Erythroblast (primary cell): ENCODE measurements at regions not wholly inside any gene's neighbourhood (a gene's known extent, or its start where the extent isn't known, plus 50 kb on each side); places are given as distances from the start of the nearest gene placed in this dataset.
"Not testable (repeated sequence)": the region's sequence is repeated elsewhere in the genome, so short reads cannot be mapped to it uniquely, and the experiment has no call there.

Experiments
- DNase-seq, 2 experiments: peaks; one replicate each; lab custom pipeline; 2025; lab: John Stamatoyannopoulos, UW
- GATA1 ChIP-seq: IDR thresholded peaks from 2 replicates; pipeline ENCODE4 v1.6.1; 2011; ENCODE audit warnings: low read depth, mild to moderate bottlenecking, control low read depth, low read length, moderate library complexity
- POLR2A ChIP-seq: IDR thresholded peaks from 2 replicates; pipeline ENCODE4 v1.6.1; 2011; ENCODE audit warnings: mild to moderate bottlenecking, low read length

- TF ChIP-seq POLR2A (no peak), GATA1 (no peak)
- no peak for DNase-seq
These were observed 260.1 kb upstream of the RASGRP1 start for GRCh38 chr15:38824719-38825118.

GRCh38 chr15:38826880-38827279 is 262.3 kb upstream of the RASGRP1 start:
- no peak for DNase-seq
- TF ChIP-seq GATA1, result no peak
- no peak for TF ChIP-seq POLR2A

- DNase-seq, result no peak
- TF ChIP-seq GATA1 (no peak), POLR2A (no peak)
These were observed 263.5 kb upstream of the RASGRP1 start for GRCh38 chr15:38828031-38828532.

DNA sequence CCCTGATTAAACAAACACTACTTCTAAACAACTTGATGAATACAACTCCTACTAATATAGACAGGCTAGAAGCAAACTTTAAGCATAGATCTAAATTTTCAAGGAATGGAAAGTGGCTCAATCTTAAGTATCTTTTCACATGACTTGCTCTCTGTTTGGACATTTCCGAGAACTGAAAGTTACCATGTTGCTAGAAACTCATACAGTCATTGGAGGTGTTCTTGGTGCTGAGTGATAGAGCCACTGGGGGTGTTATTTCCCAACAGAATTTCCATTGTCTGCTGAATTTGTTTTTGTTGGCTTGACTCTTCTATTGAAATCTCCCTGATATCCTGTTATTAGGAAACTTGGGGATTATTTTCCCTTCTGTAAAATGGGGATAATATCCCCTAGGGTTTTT is 264.5 kb upstream of the RASGRP1 start:
- no peak for DNase-seq
- no peak for TF ChIP-seq GATA1
- TF ChIP-seq POLR2A, result no peak

DNA sequence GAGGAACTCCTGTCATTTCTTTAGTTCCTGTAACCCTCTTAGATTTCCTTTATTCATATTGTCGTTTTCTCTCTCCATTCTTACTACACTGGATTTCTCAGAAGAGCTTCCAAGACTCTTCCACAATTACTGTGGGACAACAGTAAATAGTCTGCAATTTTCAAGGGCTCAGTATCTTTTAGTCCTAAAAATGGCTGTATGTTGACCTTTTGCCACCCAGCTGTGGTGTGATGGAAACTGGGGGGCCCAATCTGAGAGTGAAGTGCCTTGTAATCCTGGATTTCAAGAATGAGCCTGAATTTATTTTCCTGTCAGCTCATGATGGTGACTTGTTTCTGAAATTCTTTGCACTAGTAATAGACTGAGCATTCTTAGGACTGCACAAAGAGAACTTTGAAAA is 277.6 kb upstream of the RASGRP1 start:
- DNase-seq, result no peak
- TF ChIP-seq POLR2A, result no peak
- no peak for TF ChIP-seq GATA1

DNA sequence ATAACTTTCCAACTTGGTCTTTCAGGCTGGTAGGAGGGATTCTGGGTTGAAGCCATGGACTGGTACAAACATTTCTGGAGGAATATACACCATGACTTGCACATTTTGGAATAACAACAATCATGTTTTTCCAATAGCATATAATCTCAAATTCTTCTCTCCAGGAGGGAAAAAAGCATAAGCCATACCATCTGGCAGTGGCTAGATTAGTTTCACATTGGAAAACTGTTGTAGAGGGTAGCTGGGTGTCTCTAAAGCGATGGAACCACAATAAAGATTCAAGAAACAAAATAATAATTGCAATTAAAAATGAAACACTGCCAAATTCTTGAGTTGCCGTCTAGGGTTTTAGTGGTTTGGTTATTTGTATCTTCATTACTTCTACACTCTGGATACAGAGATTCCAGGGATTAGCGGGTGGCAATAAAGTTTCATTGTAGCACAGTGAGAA is 278.5 kb upstream of the RASGRP1 start:
- TF ChIP-seq GATA1 (no peak), POLR2A (no peak)
- no peak for DNase-seq

- TF ChIP-seq GATA1, result no peak
- TF ChIP-seq POLR2A, result no peak
- DNase-seq, result no peak
These were observed 279.3 kb upstream of the RASGRP1 start for GRCh38 chr15:38843736-38844590.

DNA sequence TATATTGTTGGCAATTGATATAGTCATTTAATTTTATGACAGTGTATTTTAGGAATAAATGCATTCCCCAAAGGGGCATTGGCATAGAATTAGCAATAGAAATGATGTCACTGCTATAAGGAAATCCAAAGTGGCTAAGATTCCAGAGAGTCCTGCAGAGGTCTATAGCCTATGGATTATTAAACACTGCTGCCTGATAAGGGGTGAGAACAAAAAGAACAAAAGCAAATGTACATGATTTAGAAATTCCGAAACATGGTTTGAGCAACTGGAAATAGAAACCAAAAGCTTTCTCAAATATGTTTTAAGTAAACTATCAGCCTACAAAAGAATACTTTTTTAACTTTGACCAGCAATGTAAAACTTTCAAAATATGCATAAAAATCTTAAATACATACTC is 280.1 kb upstream of the RASGRP1 start:
- DNase-seq, result no peak
- no peak for TF ChIP-seq POLR2A
- no peak for TF ChIP-seq GATA1

DNA sequence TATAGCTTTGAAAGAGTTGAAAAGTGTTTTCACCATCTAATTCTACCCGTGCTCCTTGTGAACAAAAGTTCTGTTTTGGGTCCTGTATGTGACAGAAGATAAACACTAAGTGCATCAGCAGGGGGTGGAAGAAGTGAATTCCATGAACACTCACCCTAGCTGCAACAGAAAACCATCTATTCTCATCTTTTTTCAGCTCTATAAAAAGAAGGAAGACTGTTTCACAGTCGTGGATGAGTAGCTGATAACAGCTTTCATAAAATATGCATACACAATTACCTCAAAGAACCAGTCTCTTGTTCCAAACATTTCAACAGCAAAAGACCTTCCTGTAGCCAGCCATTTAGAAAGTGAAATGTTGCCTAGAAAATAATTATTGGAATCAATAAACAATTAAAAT is 281.7 kb upstream of the RASGRP1 start:
- DNase-seq, result no peak
- no peak for TF ChIP-seq GATA1
- TF ChIP-seq POLR2A, result no peak

- TF ChIP-seq POLR2A (no peak), GATA1 (no peak)
- DNase-seq, result no peak
These were observed 283.1 kb upstream of the RASGRP1 start for GRCh38 chr15:38847666-38848065.

DNA sequence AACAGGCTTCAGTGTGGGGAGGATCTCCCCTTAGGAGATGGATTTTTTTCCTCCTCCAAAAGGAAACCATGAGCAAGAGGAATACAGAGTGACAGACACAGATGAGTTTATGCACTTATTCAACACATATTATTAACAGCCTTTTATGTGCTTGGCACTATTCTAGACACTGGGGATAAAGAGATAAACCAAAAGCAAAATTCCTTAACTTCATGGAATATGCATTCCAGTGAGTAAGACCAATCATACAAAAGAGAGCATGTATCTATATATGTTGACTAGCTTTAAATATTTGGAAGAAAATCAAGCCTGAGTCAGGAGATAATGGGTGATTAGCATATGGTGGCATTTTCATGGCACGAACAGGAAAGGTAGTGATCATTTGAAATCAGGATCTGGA is 284.4 kb upstream of the RASGRP1 start:
- DNase-seq, result no peak
- TF ChIP-seq POLR2A (no peak), GATA1 (no peak)

DNA sequence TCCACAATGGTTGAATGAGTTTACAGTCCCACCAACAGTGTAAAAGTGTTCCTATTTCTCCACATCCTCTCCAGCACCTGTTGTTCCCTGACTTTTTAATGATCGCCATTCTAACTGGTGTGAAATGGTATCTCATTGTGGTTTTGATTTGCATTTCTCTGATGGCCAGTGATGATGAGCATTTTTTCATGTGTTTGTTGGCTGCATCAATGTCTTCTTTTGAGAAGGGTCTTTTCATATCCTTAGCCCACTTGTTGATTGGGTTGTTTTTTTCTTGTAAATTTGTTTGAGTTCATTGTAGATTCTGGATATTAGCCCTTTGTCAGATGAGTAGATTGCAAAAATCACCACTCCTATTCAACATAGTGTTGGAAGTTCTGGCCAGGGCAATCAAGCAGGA is 287.6 kb upstream of the RASGRP1 start:
- not testable (repeated sequence) for DNase-seq

- TF ChIP-seq POLR2A, result no peak
- no peak for TF ChIP-seq GATA1
- peak in 1 of 2 experiments; percentile 4 for DNase-seq
These were observed 289.0 kb upstream of the RASGRP1 start for GRCh38 chr15:38853608-38854007.

DNA sequence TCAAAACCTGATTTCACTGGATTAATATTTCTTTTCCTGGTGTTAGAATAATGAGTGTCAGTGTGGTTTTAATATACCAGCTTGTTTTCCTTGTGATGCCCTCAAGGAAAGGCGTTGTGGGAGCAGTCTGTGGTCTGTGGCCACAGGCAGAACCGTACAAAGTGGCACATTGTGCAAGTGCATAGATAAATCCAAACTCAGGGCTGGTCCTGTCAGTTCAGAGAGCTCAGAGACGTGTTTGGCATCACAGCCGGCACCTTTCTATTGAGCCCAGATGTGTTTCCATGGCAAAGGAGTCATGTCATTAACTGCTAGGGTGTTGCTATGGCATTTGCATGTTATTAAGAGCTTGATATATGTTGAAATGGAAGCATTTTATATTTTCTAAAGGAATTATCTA is 289.9 kb upstream of the RASGRP1 start:
- DNase-seq, result no peak
- TF ChIP-seq GATA1 (no peak), POLR2A (no peak)

DNA sequence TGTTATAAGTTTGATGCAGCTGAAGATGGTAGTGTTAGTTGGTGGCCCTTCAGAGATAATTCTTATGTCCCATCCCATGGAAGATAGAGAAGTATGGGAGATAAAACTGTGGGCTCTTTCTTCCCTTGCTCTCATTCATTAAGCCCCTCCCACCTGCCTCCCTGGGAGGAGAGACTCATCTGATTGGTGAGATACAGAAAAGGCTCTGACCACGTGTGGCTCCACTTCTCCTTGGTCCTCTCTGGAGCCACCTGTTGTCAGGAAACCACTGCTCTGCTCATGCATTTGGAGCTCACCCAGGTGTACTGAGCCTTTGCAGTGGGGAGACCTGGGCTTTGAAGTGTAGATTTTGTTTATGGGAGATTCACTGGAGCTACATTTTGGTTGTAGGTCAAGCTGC is 293.2 kb upstream of the RASGRP1 start:
- TF ChIP-seq POLR2A, result no peak
- TF ChIP-seq GATA1, result no peak
- DNase-seq, result no peak

DNA sequence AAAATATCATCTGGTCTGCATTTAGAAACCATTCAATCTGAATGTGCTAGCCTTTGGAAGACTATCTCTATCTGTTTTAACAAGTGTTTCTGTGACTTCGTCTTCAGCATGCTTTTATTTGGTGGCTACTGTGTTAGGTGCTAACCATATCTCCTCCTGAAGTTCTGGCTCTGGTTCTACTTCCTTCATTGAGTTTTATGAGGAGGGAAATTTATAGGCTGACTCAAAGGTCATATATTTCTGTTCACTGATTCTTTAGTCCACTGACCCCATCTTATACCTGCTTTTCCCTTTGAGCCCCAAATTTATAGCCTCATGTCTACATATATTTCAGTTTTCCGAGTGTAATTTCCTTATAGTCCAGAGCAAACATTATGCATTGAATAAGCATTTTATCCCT is 295.0 kb upstream of the RASGRP1 start:
- no peak for DNase-seq
- no peak for TF ChIP-seq POLR2A
- TF ChIP-seq GATA1, result no peak
